ENCODE measurements at regions not wholly inside any gene's neighbourhood (a gene's known extent, or its start where the extent isn't known, plus 50 kb on each side); places are given as distances from the start of the nearest gene placed in this dataset.

GRCh38 chr13:76361868-76362267 is 524.3 kb downstream of the KCTD12 start:
- Histone ChIP-seq H3K36me3 (ENCODE audit: control insufficient read depth in 4 of 4, insufficient read depth in 3 of 4, low read depth in 1 of 4, low read length in 3 of 4) (no peaks in the 10 kb centered on the region), H3K9ac (ENCODE audit: low read depth in 1 of 2, low read length in 2 of 2) (no peak overlapping the region), H3K4me3 (ENCODE audit: low read depth in 1 of 3, low read length in 3 of 3) (no peak overlapping the region), H3K9me3 (ENCODE audit: control insufficient read depth in 4 of 4, low read length in 3 of 4) (no peaks in the 10 kb centered on the region), H3K27ac (ENCODE audit: low read depth in 1 of 2, low read length in 2 of 2) (no peak overlapping the region), H3K4me1 (ENCODE audit: control insufficient read depth in 4 of 4, insufficient read depth in 4 of 4, low read length in 3 of 4) (no peaks in the 10 kb centered on the region), H3K27me3 (ENCODE audit: control insufficient read depth in 4 of 4, insufficient read depth in 4 of 4, low read length in 3 of 4) (no peaks in the 10 kb centered on the region)
- no peak for DNase-seq (ENCODE audit: low spot score)
- TF ChIP-seq FOXA1 (IDR thresholded peaks at IDR 0.05) (no peak), SP1 (IDR thresholded peaks at IDR 0.05) (no peak), GABPA (IDR thresholded peaks at IDR 0.05 in 1 of 2, conservative IDR thresholded peaks at IDR 0.05 in 1 of 2) (no peak), JUND (IDR thresholded peaks at IDR 0.05) (no peak), YY1 (IDR thresholded peaks at IDR 0.05) (no peak), ZBTB33 (IDR thresholded peaks at IDR 0.05) (no peak), TAF1 (conservative IDR thresholded peaks at IDR 0.05) (no peak), RXRA (IDR thresholded peaks at IDR 0.05) (no peak)
- TF ChIP-seq, protein P1, sequence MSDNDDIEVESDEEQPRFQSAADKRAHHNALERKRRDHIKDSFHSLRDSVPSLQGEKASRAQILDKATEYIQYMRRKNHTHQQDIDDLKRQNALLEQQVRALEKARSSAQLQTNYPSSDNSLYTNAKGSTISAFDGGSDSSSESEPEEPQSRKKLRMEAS (IDR thresholded peaks at IDR 0.05): no peak

DNA sequence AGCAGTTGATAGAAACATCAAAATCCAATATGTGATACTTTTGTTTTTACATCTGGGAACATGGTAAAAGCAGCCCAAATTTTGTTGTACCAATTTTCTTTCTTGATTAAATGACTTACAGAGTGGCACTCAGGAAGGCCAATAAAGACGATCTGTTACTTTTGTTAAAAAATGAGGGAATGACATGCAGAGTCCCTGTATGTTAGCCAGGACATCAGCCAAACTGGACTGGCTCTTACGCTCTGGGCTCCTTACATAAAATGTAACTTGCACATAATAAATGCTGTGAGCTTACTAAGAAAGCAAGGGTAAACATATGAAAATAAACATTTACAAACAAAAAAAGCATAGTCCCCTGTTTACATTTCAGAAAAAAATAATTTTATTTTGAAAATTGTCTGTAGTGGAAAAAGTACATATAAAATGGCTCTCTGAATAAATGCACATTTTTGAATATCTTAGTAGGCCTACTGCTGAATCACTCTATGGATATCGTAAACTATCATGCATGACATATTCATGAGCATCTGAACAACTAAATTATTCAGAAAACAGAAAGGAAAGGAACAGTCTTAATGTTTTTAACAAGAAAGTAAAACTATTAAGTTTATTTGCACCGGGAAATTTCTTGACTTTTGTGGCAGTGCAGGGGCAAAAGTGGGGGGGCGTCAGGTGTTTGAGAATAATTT is 534.5 kb downstream of the KCTD12 start:
- Histone ChIP-seq H3K4me3 (ENCODE audit: low read depth in 1 of 3, low read length in 3 of 3) (no peak overlapping the region), H3K27ac (ENCODE audit: low read depth in 1 of 2, low read length in 2 of 2) (no peak overlapping the region), H3K36me3 (ENCODE audit: control insufficient read depth in 4 of 4, insufficient read depth in 3 of 4, low read depth in 1 of 4, low read length in 3 of 4) (no peaks in the 10 kb centered on the region), H3K4me1 (ENCODE audit: control insufficient read depth in 4 of 4, insufficient read depth in 4 of 4, low read length in 3 of 4) (no peaks in the 10 kb centered on the region), H3K9me3 (ENCODE audit: control insufficient read depth in 4 of 4, low read length in 3 of 4) (no peaks in the 10 kb centered on the region), H3K9ac (ENCODE audit: low read depth in 1 of 2, low read length in 2 of 2) (no peak overlapping the region), H3K27me3 (ENCODE audit: control insufficient read depth in 4 of 4, insufficient read depth in 4 of 4, low read length in 3 of 4) (no peaks in the 10 kb centered on the region)
- TF ChIP-seq GABPA (IDR thresholded peaks at IDR 0.05 in 1 of 2, conservative IDR thresholded peaks at IDR 0.05 in 1 of 2): no peak
- no peak for TF ChIP-seq RAD21 (IDR thresholded peaks at IDR 0.05)
- no peak for TF ChIP-seq SP1 (IDR thresholded peaks at IDR 0.05)
- no peak for TF ChIP-seq ZBTB33 (IDR thresholded peaks at IDR 0.05)
- no peak for TF ChIP-seq HNF4G (IDR thresholded peaks at IDR 0.05)
- no peak for TF ChIP-seq JUND (IDR thresholded peaks at IDR 0.05)
- TF ChIP-seq FOXA1 (IDR thresholded peaks at IDR 0.05): no peak
- TF ChIP-seq HNF4A (conservative IDR thresholded peaks at IDR 0.05): no peak
- TF ChIP-seq, protein P2, sequence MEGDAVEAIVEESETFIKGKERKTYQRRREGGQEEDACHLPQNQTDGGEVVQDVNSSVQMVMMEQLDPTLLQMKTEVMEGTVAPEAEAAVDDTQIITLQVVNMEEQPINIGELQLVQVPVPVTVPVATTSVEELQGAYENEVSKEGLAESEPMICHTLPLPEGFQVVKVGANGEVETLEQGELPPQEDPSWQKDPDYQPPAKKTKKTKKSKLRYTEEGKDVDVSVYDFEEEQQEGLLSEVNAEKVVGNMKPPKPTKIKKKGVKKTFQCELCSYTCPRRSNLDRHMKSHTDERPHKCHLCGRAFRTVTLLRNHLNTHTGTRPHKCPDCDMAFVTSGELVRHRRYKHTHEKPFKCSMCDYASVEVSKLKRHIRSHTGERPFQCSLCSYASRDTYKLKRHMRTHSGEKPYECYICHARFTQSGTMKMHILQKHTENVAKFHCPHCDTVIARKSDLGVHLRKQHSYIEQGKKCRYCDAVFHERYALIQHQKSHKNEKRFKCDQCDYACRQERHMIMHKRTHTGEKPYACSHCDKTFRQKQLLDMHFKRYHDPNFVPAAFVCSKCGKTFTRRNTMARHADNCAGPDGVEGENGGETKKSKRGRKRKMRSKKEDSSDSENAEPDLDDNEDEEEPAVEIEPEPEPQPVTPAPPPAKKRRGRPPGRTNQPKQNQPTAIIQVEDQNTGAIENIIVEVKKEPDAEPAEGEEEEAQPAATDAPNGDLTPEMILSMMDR (IDR thresholded peaks at IDR 0.05; ENCODE audit: low read depth, low read length, missing input control): no peak
- no peak for TF ChIP-seq YY1 (IDR thresholded peaks at IDR 0.05)
- TF ChIP-seq, protein P3, sequence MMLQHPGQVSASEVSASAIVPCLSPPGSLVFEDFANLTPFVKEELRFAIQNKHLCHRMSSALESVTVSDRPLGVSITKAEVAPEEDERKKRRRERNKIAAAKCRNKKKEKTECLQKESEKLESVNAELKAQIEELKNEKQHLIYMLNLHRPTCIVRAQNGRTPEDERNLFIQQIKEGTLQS (IDR thresholded peaks at IDR 0.05): no peak
- TF ChIP-seq FOXA2 (IDR thresholded peaks at IDR 0.05): no peak
- no peak for TF ChIP-seq EGR1 (IDR thresholded peaks at IDR 0.05; ENCODE audit: low read depth in 2 of 2)
- TF ChIP-seq REST (IDR thresholded peaks at IDR 0.05): no peak
- TF ChIP-seq, protein P1 (IDR thresholded peaks at IDR 0.05): no peak
- 63% methylated on average over 5 of the region's 5 CpGs for WGBS
- DNase-seq (ENCODE audit: low spot score): no peak

Measured in liver (tissue), 8 donors.